Limb (tissue), 2 donors: ENCODE measurements at regions not wholly inside any gene's neighbourhood (a gene's known extent, or its start where the extent isn't known, plus 50 kb on each side); places are given as distances from the start of the nearest gene placed in this dataset.

Experiments
- DNase-seq, 2 donors: peaks; one replicate each; pipeline ENCODE4 v3.0.0-alpha.2; 2016; ENCODE audit errors: extremely low spot score in 2 of 2

DNA sequence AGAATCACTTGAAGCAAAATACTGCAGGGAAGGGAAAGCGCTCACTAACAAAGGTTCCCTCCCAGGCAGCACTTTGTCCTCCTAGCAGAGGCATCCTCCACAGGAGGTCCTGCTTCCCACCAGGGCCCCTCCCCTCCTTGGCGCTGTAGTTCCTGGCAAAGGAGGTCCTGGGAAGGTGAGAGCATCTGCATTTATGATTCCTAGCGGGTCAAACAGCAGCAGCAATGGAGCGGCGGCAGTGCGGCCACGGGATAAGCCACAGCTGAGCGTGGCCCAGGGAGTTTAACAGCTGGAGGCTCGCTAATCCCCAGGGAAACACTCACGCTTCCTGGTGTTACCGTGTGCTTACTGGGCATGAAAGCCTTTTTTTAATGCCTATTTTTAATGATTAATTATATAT lies 185.8 kb downstream of the TTLL2 start:
- DNase-seq: no peak

DNA sequence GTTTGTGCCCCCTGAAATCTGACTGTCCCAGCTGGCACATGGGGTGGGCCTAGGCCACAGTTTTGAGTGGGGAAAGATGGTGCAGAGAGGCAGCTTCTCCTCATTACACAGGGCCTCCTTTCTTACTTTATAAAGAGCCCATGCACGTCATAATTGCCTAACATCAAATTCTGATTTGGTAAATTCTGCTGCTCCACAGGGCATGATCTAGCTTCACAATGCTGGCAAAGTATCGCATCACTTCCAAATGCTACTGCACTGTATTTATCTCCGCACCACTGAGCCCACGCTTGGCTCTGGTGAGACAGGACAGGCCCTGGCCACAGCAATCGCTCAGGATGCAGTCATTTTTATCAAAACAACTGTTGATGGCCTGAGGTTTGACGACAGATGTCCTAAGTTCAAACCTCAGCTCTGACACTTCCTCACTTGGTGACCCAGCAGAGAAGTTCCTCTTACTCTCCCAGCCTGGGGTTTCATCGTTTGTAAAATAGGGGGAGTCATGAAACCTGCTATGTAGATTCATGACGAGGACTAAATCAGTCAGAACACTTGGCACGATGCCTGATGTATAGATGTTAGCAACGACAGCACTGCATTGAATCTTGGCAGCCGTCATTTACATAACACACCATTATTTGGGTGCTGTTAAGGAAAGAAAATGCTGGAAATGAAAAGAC lies 187.9 kb downstream of the TTLL2 start:
- DNase-seq: no peak

DNA sequence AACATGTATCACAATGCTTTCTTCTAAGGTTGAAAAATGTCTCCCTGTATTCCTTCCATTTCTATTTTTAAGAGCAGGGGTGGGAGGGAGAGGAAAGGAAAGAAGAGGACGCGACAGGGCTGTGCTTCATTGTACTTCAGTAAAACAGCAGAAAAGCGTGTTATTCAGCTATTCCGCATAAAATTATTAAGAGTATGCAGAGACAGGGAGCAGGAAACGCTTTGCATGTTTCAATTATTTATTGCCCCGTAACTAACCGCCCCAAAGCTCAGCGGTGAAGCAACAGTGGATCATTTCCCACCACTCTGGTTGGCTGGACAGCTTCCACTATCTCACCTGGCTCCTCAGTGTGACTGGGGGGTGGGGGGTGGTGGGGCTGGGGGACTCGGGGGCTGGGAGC lies 188.9 kb downstream of the TTLL2 start:
- DNase-seq: no peak

DNA sequence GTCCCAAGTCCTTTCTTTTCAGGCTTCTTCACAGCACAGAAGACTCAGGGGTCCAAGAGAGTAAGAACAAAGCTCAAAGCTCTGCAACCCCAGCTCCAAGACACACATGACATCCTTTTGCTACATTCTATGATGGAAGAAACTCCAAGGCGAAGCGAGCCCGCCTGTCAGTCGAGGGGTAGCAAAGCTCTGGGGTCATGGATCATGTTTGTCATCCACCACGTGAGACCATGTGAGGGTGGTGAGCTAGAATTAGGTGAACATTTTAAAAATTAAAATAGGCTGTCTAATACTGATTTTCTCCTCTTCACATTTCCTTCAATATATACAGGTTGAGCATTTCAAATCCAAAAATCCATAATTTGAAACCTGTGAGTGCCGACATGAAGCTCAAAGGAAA lies 189.6 kb downstream of the TTLL2 start:
- no peak for DNase-seq

DNA sequence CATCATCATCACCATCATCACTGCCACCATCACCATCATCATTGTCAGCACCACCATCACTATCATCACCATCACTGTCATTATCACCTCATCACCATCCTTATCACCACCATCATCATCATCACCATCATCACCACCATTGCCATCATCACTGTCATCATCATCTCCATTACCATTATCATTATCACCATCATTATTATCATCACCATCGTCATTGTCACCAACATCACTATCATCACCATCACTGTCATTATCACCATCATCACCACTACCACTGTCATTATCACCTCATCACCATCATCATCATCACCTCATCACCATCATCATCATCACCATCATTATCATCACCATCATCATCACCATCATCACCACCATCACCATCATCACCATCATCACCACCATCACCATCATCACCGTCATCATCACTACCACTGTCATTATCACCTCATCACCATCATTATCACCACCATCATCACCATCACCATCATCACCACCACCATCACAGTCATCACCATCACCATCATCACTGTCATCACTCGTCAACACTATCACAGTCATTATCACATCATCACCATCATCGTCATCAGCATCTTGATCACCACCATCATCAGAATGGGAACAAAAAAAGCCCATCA lies 191.1 kb downstream of the TTLL2 start:
- DNase-seq: no peak

DNA sequence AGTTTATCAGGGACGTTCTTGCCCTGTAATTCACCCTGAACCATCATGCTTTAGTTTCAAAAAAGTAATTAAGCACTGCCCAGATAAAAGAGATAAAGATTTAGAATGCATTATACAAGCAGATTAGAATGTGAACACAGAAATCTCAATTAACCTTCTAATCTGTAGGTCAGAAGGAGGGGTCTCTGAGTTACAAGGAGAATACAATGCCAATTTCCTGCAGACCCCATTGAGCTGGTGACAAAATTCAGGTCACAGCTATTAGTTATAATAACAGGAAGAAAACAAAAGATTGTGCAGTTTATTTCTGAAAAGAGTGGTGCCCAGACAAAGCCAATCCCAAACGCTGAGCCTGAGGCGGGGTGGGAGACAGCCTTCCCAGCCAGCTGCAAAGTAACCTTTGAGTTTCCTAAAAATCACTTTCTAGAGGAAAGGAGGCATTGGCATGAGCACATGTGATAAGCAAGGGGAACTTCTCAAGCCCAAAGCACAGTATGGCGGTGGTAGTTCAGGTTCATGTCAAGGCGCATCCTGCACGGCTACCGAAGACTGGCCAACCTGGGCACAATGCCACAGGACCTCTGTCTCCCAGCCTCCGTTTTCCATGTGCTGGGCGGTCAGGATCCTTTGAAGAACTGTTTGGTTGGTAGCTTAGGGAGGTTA lies 192.5 kb downstream of the TTLL2 start:
- no peak for DNase-seq

DNA sequence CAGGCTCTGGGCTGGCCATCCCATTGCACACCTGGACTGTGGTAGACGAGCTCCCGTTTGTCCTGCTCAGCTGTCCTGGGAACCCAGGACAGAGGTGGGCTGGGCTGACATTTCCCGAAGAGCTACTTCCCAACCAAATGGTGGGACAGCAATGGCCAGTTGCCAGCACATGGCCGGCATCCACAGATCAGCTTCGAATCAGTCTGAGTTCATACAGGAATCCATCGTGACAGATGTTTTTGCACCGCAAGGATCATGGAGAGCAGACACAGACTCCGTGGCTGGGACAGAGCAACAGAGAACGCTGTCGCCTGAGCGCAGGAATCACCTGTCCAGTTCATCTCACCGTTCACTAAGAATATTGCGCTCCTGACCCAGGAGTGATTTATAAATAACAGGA lies 198.5 kb downstream of the TTLL2 start:
- DNase-seq: no peak

DNA sequence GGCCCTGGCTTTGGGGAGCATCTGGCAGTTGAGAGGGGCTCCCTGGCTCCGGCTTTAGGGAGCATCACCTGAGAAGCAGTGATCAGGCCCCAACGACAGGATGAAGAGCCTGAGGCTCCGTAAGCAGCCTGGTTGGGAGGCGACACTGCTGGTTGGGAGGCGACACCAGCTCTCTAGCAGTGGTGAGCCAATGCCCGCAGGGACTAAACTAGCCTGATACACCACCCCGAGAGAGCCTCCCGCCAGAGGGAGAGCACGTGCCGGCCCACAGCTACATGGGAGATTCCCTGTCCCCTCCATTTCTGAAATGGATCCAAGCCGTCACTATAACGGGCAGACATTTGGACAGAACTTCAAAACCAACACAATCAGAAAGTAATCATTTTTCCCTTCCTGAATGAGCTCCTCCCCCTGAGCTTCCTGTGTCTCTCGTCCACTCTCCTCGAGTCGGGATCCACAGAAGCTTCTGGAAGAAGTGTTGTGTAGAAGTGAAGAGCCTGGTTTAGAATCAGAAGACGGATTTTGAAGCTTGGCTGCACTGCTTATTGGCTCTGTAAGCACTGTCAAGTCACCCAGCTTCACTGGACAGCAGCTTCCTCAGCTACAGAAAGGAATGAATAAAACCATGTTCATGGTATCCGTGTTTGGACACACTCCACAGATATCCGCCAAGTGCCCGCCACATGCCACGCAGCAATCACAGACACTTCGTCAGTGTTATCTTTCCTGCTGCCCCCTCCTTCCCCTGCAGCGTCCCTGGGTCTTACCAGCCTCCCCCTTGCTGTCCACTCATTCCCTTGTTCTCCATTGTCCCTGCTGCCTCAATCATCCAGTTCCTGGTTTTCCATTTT lies 199.6 kb downstream of the TTLL2 start:
- no peak for DNase-seq

DNA sequence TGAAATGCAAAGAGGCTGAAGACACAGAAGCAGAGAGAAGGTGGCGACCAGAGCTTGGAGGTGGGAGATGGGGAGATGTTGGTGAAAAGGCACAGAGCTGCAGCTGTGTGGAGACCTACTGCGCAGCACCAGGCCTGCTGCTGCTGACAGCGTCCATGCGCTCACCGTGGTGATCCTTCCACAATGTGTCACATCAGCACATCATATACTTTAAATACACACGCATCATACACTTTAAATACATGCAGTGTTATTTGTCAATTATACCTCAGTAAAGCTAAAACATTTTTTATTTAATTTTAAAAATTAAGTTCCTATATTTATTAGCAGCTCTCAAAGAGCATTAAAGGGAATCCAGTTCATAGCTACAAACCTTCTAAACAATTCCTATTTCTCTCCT lies 200.9 kb downstream of the TTLL2 start:
- DNase-seq: no peak

DNA sequence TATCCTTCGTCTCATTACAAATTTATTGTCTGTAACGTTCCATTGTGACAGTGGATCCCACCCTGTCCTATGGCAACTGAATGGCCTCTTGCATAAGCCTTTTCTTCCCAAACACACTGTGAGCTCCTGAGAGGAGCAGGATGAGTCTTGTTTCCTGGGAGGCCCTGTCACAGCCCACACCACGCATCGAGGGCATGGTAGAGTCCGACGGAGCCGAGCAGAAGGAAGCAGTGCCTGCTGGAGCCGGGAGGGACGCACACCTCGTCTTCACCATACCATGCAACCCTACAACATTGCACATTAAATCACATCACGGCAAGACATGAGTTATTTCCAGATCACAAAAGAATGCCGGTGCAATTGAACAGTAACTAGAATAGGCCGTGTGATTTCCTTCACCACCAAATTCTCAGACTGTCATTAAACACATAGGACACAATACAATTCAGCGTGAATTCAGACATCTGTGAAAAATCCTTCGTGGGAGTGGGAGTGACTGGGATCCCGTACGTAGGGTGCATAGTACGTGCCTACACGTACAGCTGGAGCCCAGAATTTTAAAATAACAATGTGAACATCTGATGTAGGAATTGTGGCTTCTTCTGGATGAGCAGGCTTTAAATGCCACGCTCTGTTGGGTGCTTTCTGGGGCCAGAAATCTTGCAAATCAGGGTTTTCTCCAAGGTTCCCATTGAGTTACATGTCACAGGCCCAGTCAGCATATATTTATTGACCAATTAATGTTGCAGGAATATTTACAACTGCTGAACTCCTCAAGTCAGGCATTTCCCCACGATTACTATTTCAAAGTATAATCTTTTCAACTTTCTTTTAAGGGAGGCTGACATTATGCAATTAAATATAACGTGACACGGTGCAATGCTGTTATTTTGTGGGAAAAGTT lies 201.8 kb downstream of the TTLL2 start:
- no peak for DNase-seq

DNA sequence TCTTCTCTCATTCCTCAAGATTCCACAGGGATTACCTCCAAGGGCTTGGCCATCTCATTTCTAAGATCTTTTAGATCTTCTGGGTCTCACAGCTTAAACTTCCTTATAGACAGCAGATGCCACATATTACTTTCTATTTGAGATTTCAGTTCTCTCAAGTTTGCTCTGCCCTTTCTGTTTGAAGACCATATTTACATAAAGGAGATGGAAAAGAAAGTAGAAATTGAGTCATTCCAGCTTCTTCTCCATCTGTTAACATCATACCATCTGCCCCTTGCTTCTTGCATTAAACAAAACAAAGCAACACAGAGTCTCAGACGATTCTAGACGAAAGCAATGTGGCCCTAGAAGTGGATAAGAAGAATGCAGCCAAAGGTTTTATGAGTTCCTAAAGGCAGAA lies 203.4 kb downstream of the TTLL2 start:
- no peak for DNase-seq

DNA sequence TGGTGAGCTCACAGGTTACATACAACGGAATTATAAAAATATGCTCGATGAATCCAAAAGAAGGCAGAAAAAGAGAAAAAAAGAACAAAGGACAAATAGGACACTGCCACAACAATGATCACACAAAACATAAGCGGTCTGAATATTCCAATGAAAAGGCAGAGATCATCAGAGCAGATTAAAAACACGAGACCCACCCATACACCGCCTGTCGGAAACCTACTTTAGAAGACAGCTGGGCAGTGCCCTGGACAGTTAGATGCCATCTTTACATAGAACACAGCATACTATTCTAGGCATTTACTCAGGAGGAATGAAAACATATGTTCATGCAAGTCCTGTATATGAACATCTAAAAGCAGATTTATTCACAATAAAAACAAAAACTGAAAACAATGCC lies 204.1 kb downstream of the TTLL2 start:
- no peak for DNase-seq

DNA sequence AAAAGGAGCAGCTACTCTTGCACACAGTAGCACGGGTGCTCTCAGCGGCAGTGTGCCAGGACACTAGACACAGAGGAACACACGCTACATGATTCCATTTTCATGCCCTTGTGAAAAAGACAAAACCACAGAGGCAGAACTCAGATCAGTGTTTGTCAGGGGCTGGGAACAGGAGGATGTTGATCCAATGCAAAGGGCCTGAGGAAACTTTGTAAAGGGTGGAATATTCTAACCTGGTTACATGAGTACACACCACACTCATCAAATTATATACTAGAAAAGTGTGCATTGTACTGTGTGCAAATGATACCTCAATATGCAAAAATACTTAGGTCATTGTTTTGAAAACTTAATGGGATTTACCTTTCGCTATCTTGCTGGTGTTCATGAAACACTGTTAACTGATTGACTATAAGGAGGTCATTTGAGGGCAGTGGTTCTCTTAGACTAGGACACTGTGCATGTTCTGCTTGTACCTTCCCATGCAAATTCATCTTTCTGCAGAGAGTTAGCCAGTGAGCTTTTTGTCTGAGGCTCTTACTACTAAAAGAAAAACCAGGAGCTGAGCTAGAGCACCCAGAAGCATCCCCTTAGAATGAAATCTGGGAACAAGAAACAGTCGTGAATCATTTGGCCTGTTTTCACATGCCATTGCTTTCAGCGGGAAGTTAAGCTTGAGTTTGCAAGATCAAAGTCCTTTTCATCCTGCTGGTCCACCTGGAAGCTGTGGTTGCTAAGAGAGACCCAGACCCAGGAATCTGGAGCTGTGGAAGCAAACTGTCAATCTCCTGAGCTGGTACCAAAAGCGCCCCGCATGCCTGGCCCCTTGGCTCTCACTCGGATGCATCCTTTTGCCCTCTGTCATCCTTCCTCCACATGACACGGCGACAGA lies 204.8 kb downstream of the TTLL2 start:
- no peak for DNase-seq

DNA sequence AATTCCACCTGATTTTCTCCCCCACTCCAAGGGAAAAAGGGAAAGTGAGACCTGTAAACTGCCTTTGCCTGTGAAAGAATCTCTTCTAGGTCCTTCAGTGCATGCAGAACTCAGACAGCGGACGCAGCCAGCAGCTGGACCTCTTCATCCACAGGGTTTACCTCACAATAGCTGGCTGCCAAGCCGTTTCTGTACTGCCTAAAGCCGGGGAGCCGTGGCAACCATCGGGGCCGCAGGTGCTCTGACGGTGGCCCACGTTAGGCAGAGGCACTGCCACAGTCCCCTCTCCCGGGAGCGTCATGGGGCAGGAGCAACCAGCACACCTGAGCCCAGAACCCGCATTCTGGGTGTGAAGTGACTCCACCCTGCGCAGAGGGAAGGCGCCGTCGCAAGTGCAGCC lies 206.1 kb downstream of the TTLL2 start:
- peak in 1 of 2 donors; percentile 31 for DNase-seq

DNA sequence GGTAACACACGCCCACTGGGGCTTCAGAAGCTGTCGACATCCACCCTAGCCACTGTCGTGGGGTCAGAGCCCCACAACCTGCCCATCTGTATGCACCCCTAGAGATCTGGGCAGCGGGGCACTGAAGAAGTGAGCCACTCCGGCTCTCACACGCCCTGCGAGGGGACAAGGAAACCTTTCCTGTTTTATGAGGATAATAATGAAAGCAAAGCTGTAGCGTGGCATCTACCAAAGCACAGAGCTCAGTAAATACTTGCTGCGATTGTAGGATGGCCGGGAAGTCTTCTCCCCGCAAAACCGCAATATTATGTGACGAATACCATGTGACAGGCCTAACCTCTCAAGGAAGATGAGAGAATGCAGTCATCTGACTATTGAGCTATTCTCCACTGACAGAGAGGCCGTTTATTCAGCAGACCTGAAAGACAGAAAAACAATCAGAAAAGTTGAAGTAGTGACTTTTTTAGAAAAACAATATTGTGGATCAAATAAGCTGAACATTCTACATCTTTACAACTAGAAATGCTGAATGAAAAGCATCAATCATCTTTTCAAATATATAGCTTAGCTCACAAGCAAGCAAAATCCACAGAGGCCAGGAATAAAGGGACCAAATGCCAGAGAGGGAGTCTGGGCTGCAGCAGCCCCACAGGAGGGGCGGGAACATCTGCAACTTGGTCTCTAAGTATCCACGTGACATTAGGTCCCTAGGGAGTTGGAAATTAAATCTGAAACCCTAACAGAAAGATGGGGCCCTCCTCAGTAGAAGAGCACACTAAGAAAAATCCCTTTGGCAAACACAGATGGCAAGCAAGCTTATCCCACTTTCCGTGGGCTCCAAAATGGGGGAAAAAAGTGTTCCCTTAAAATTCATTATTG lies 207.8 kb downstream of the TTLL2 start:
- DNase-seq: no peak

DNA sequence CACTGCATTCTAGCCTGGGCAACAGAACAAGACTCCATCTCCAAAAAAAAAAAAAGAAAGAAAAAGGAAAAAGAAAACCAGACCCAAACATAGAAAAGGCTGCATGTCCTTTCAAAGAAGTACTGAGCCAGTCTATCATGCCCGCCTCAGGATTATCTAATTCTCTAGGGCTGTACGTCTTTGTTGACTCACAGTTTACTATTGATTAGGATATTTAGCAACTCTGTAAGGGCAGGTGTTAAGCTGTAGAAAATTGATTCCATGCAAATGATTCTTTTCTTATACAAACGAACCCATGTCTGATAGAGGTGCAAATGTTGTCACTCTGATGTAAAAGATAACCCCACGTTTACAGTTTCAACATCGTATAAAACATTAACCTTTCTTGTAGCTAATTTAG lies 209.0 kb downstream of the TTLL2 start:
- DNase-seq: no peak

DNA sequence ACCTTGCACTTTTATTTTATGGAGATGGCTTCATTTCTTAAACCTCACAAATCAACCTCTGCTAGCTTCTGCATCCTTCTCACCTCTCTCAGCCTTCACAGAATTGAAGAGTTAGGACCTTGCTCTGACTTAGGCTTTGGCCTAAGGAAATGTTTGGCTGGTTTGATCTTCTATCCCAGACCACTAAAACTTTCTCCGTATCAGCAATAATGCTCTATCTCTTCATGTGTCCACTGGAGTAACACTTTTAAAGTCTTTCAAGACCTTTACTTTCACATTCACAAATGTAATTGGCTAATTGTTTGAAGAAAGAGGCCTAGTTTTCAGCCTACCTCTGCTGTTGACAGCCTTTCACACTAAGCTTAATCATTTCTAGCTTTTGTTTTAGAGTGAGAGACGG lies 212.9 kb downstream of the TTLL2 start:
- no peak for DNase-seq

DNA sequence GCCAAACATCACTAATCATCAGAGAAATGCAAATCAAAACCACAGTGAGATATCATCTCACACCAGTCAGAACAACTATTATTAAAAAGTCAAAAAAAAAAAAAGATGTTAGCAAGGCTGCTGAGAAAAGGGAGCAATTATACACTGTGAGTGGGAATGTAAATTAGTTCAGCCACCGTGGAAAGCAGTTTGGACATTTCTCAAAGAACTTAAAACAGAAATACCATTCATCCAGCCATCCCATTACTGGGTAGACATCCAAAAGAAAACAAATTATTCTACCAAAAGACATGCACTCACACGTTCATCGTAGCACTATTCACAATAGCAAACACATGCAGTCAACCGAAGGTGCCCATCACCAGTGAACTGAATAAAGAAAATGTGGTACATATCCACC lies 213.9 kb downstream of the TTLL2 start:
- no peak for DNase-seq

DNA sequence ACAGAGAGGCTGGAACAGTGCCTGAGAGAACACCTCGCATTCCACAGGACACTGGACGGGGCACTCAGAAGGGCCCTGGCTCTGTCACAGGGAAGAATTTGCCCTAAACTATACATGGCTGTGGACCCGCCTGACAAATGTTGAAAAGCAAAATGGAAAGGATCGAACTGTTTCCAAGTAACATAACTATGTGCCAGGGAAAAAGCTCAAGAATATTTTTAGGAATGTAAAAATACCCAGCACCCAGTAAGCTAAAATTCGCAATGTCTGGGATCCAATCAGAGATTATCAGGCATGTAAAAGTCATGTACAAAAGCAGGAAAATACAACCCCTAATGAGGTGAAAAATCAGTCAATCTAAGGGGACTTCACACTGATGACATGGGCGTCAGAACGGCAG lies 215.9 kb downstream of the TTLL2 start:
- DNase-seq: no peak
